HG03139 (cell line): ENCODE measurements at regions not wholly inside any gene's neighbourhood (a gene's known extent, or its start where the extent isn't known, plus 50 kb on each side); places are given as distances from the start of the nearest gene placed in this dataset.
"Not testable (repeated sequence)": the region's sequence is repeated elsewhere in the genome, so short reads cannot be mapped to it uniquely, and the experiment has no call there.

Experiments used
- ATAC-seq: cut with Tn5 transposase; IDR thresholded peaks from one replicate; pipeline ENCODE4 v1.9.1; 2021; ENCODE audit not compliant: unreplicated experiment

- ATAC-seq, result no peak
Measured at GRCh38 chr13:83498045-83498444, 384.2 kb downstream of the SLITRK1 start.

GRCh38 chr13:83496501-83496900 is 385.8 kb downstream of the SLITRK1 start:
- ATAC-seq, result no peak

GRCh38 chr13:83485101-83485500 is 397.2 kb downstream of the SLITRK1 start:
- ATAC-seq, result no peak

GRCh38 chr13:83471011-83471410 is 411.3 kb downstream of the SLITRK1 start:
- no peak for ATAC-seq

- no peak for ATAC-seq
Measured at GRCh38 chr13:83470133-83470797, 412.0 kb downstream of the SLITRK1 start.

- ATAC-seq, result no peak
Measured at GRCh38 chr13:83453723-83454122, 428.6 kb downstream of the SLITRK1 start.

GRCh38 chr13:83453300-83453699 is 429.0 kb downstream of the SLITRK1 start:
- ATAC-seq, result no peak

GRCh38 chr13:83452292-83452950 is 429.9 kb downstream of the SLITRK1 start:
- ATAC-seq, result no peak

- no peak for ATAC-seq
Measured at GRCh38 chr13:83450591-83450990, 431.7 kb downstream of the SLITRK1 start.

- ATAC-seq, result no peak
Measured at GRCh38 chr13:83449668-83450395, 432.4 kb downstream of the SLITRK1 start.

- no peak for ATAC-seq
Measured at GRCh38 chr13:83440465-83440864, 441.8 kb downstream of the SLITRK1 start.

GRCh38 chr13:83439464-83439863 is 442.8 kb downstream of the SLITRK1 start:
- not testable (repeated sequence) for ATAC-seq

- no peak for ATAC-seq
Measured at GRCh38 chr13:83423861-83424260, 458.4 kb downstream of the SLITRK1 start.

GRCh38 chr13:83423381-83423780 is 458.9 kb downstream of the SLITRK1 start:
- ATAC-seq, result no peak

- no peak for ATAC-seq
Measured at GRCh38 chr13:83414393-83414792, 467.9 kb downstream of the SLITRK1 start.

- ATAC-seq, result no peak
Measured at GRCh38 chr13:83386609-83387008, 495.7 kb downstream of the SLITRK1 start.

GRCh38 chr13:83378908-83379307 is 503.4 kb downstream of the SLITRK1 start:
- ATAC-seq, result no peak

- ATAC-seq, result no peak
Measured at GRCh38 chr13:83377491-83377890, 504.8 kb downstream of the SLITRK1 start.

GRCh38 chr13:83372786-83373185 is 509.5 kb downstream of the SLITRK1 start:
- ATAC-seq, result no peak

- ATAC-seq, result no peak
Measured at GRCh38 chr13:83365723-83366122, 516.6 kb downstream of the SLITRK1 start.

GRCh38 chr13:83355041-83355440 is 527.2 kb downstream of the SLITRK1 start:
- no peak for ATAC-seq

GRCh38 chr13:83352391-83352790 is 529.9 kb downstream of the SLITRK1 start:
- no peak for ATAC-seq
